ENCODE measurements at regions not wholly inside any gene's neighbourhood (a gene's known extent, or its start where the extent isn't known, plus 50 kb on each side); places are given as distances from the start of the nearest gene placed in this dataset.

GRCh38 chr14:39566795-39567194 lies 134.6 kb upstream of the FBXO33 start:
- TF ChIP-seq CTCF (IDR thresholded peaks at IDR 0.05) (no peak), POLR2AphosphoS5 (IDR thresholded peaks at IDR 0.05; ENCODE audit: low read depth, low read length) (no peak), REST (IDR thresholded peaks at IDR 0.05; ENCODE audit: insufficient read depth in 1 of 2, low read depth in 2 of 2, low read length in 1 of 2) (no peak), SIN3A (IDR thresholded peaks at IDR 0.05; ENCODE audit: borderline replicate concordance, insufficient read depth, low read depth, low read length) (no peak), TCF7L2 (IDR thresholded peaks at IDR 0.05; ENCODE audit: low read depth, low read length) (no peak)

All from Panc1 (cell line).